ENCODE measurements at regions not wholly inside any gene's neighbourhood (a gene's known extent, or its start where the extent isn't known, plus 50 kb on each side); places are given as distances from the start of the nearest gene placed in this dataset.

DNA sequence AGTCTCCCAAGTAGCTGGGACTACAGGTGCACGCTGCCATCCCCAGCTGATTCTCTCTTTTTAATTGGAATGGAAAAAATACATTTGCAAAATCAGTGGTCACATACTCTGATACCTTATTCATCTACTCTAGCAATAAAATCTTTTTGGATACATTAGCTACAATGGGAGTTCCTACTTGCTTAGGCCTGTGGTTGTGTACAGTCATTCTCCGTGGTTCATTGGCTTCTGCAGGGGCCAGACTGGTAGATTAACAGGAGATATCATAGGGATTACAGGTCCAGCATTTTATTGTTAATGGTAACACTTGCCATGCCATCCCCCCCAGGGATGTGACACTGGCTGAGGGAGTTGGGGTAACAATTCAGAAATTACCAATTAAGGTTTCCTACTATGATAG lies 140.0 kb downstream of the ADAMTS15 start:
- no peak for DNase-seq

DNA sequence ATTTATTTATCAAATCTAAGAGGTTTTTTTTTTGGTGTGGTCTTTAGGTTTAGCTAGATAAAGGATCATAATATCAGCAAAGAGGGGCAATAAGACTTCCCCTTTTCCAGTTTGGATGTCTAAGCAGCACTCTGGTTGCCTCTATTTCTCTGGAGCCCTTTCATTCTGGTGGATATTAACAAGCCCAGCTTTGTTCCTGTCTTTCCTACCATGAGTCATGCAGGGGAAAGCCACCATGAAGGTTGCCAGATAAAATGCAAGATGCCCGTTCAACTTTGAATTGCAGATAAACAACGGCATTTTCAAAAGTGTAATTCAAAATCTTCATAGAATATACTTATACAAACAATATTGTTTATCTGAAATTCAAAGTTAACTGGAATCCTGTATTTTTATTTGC lies 143.6 kb downstream of the ADAMTS15 start:
- no peak for DNase-seq

DNA sequence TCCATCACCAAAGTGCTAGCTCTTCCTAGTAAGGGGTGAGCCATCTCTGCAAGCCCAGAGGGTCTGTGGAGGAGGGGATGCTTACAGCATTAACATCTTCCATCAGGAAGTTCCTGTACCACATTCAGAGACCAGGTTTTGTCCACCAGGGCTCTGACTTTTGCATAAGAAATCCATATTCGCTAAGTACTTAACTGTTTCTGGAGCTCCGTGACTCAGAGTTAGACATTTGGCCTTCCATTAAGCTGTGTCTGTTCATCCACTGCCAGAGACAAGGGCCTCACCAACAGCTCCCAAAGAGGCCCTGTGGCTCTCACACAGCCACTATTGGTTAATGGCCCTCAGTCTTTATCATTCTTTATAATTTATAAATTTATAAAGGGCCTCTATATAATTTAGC lies 144.6 kb downstream of the ADAMTS15 start:
- no peak for DNase-seq

DNA sequence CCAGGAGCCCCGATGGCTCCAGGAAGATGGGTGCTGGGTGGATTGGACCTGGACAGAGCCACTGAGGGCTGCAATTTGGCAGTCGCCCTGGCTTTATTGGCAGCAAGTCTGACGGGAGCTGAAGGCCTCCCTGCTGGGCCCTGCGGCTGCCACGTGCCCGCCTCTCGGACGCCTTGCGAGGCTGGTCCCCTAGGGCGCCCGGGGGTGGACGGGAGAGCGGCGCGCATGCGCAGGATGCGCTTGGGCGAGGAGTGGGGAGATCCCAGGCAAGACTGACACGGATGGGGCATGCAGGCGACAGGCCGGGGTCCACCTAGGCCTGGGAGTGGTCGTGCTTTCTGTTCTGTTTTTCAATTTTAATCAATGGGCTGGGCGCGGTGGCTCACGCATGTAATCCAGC lies 150.0 kb downstream of the ADAMTS15 start:
- no peak for DNase-seq

DNA sequence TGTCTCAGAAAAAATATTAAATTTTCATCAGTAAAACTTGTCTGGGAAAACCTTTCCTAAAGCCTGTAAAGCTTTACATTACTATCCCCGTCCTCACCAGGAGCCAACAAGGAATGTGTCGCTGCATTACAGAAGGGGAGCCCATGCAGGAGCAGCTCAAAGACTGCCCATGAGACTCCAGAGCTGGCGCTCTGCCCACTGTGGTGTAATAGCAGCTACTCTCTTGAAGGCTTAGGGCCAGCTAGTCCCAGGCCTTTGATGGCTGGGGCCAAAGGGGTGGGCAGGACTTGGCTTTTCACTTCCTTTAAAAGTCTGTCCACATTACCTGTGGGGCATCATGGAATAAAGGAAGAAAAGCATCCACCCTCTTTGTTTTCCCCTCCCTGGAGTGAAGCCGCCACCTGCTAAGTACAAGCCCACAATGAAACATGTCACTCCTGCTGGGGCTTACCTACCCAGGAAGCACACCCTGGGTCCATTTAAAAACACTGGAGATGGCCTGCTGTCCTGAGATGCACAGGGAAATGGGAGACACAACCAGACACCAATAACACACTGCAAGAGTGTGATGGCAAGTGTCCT lies 150.7 kb downstream of the ADAMTS15 start:
- DNase-seq: peak; percentile 54

DNA sequence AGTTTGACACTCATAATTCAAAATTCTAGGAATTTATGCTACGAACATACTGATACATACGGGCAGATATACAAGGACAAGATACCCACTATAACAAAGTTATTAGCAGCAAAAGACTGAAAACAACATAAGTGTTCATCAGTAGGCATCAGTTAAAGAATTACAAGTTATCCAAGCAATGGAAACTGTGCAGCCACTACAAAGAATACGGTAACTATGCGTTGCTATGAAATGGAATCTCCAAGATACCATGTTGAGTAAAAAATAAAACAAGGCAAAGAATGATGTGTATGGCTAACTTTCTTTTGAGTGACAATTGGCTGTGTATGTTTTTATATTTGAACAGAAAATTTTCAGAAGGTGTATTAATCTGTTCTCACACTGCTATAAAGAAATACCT lies 151.7 kb downstream of the ADAMTS15 start:
- DNase-seq: peak; percentile 33

DNA sequence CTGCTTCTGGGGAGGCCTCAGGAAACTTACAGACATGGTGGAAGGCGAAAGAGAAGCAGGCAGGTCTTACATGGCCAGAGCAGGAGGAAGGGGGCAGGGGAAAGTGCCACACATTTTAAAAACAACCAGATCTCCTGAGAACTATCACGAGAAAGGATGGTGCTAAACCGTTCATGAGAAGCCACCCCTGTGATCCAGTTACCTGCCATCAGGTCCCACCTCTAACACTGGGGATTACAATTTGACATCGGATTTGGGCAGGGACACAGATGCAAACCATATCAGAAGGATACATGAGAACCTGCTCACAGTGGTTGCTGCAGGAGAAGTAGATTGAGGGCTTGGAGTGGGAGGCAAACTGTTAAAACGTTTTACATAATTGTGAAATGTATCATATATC lies 152.2 kb downstream of the ADAMTS15 start:
- no peak for DNase-seq

DNA sequence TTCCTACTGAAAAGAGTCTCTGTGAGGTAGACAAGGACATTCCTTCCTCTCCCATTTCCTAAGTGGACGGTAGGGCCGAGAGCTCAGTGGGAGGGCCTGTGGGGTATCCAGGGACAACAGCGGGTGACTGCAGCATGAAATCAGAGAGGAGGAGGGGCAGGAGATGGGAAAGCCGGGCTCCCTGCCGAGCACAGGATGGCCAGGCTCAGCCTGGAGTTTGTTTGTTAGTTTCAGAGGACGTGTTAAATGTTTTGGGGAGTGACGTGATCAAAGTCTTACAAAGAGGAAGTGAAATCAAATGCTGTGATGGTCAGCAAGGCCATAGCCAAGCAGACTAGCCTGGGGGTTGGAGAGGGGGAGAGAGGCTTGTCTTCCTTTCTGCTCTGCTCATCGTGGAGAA lies 152.7 kb downstream of the ADAMTS15 start:
- DNase-seq: peak; percentile 86

DNA sequence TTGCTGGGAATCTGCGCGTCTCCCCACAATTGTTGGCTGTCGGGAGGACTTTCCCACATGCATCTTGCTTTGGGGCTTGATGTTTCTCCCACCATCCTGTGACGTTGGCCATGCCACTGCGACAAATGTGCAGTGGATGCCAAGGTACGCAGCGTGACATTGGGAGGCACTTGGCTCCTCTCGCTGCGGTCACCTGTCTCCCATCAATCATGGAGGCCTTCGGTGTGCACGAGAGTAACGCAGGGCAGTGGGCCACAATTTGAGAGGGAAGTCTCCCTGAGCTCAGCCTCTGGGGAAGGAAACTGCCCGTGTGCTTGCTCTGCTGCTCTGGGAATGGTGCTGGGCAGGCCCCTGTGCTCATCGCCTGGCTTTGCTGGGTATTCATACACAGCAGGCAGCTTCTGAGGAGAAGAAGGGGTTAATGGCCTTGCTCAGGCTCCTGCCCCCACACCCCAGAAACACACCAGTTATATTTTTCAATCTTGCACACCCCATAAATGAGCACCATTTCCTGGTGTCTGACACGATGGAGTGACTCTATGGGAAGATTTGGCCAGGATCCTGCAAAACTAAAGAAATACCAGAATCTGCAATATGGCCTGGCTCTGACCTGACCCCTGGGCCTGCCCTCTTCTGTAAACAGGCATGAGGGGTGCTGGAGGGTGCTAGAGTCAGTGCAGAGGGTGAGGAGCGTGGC lies 153.5 kb downstream of the ADAMTS15 start:
- no peak for DNase-seq

DNA sequence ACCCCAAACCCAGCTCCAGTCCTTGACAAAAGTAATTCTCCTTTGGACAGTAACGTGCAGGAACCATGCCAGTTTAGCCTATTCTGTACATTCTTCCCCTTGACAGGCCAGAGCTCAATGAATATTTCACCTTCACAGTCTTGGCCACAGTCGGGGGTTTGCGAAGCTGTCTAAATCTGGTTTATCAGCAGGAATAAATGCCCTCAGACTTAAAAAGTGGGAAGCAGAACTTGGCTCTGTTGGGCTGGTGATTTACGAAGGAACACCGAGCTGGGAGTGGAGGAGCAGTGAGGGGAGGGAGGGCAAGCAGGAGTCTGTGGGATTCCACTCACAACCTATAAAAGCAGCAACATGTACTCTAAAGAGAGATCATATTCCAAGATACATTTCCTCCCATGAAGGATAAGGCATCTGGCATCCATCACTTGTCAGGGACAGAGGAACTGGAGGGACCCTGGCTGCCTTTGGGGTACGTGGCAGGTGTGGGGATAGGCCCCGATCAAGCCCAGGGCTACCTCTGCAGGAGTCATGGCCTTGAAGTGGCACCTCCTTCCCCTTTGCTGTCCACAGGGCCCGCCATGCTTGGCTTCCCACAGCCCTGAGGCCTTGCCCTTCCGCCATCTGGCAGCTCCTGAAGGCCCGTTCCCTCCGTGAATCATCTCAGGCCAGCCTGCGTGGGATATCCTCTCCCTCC lies 154.3 kb downstream of the ADAMTS15 start:
- DNase-seq: no peak

DNA sequence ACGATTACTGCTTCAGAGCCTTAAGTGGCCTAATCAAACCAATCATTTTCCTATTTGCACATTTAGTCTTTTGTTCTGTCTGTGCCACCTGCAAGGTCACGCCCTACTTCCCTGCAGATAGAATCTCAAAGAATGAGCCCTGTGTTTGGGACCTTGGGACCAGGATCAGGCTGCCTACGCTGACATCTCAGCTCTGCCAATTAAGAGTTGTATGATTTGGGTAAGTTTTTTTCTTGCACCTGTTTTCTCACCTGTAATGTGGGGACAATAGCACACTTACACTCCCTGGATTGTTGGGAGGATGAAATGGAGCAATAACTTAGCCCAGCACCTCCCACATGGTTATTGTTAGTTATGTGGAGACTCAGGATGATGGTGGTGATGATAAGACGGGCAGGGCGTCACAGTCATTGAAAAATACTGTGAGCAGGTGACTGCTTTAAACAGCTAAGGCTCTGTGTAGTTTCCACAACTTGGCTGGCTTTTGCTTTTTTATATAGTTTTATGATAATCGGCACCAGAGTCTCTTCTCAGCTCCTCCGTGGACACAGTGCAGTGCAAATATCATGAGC lies 155.0 kb downstream of the ADAMTS15 start:
- no peak for DNase-seq

DNA sequence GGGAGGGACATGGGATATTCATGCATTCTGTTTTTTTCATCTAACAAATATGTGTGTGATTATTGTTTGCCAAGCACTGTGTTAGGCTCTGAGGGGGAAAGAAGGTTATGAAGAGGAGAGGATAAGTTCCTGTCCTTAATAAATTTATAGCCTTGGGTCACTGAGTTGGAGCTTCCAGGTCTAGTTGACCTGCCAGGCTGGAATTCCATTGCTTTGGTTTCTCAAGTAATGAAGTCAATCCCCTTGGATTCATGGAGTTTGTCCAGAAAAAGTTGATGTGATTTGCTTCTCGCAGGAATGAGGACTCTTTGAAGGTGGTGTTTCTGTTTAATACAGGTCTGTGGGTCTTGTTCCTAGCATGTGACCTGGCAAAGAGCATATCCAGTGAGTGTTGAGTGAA lies 156.2 kb downstream of the ADAMTS15 start:
- no peak for DNase-seq

DNA sequence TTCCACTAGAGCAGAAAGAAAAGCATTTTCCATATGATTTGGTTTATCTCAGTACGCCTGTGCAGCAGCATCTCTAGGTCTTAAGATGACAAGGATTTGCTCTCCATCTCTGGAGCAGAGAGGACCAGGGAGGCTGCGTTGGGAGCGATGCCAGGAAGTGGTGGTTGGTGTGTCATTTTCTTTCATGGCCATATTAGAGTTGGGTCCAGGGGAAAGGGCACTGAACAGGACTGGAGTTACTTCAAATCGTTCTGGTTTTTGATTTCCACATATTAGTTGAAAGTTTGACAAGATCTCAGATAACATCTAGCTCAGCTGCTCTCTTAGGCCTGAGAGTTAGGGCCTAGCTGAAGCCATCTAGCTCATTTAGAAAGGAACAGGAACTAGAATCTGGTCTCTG lies 157.7 kb downstream of the ADAMTS15 start:
- peak; percentile 26 for DNase-seq

DNA sequence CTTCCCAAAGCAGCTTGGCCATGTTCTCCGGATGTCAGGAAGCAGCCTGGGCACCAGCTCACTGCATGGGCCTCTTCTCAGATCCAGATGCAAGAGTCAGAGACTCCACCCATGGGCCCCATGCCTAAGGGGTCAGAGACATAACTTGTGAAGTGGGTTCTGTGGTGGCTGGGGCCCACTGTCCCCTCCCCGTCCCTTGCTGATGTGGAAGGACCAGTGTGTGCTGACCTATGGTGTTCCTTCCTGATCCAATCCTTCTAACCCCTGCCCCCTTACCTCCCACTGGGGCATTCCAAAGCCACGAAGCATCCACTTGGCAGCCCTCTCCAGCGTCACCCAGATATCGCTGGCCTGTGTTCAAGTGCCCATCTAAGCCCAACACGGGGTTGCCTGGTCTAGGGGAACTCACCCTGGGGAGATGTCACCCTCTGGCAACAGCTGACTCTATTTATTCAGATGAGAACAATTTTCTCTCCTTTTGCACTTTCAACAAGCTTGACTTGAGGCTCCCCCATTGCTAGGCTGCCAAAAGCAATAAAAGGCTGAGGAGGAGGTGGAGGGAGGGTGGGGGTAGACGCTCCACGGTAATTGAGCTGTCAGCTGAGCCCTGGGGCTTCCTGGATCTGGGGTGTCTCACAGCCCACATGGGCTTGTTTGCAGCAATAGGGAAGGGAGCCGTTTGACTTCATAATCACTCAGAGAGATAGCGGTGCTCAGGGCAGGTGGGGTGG lies 158.5 kb downstream of the ADAMTS15 start:
- peak; percentile 84 for DNase-seq

DNA sequence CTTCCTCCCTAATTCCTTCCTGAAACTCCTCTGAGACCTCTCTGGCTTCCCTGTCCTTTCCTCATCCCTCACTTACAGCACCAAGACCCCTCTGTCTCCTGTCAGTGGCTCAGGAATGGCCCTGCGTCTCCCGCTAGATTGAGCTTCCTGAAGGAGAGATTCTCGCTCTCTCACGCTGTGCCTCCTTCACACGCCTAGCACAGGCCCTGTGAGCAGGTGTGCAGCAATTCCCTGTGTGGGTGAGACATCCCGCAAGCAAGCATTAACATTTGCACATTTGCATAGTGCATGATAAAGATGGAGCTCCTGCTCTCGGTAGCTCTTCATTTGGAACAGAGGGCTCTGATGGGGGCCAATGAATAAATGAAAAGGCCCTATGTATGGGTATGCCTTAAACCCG lies 159.8 kb downstream of the ADAMTS15 start:
- no peak for DNase-seq

DNA sequence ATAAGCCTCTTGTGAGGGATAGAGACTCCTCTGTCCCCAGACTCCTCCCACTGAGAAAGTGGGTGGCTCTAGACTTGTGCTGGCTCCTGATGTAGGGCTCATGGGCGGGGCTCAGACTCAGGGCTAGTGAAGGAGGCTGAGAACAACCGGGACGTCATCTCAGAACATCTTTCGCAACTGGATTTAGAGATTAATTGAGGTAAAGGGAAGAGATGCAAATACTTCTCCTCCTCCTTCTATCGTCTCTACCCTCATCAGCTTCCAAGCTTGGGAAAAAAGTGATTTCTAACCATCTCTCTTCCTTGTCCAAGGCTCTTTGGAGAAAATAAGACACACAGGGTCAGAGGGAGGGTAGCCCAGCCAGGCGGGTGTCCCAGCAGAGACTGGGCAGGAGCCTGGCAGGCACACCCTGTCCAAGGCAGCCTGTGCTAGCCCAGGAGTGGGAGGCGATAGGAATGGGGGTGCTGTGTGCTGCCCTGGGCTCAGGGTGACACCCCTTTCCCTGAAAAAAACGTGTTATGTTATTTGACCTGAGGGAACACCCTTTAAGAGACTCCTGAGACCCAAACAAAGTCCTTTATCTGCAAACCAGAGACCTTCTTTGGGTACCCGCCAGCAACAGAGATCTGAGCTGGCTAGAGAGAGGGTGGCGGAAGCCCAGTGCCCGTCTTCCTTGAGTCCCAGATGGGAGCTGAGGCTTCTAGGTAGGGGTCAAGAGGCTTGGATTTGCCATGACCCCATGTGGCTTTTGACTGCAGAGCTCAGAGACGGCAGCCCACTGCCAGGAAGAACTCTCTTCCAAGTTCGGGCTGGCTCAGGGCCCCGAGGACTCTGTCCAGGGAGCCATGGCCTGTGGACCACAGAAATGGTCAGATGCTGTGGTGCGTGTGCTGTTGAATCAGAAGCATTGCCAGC lies 160.9 kb downstream of the ADAMTS15 start:
- DNase-seq: no peak

DNA sequence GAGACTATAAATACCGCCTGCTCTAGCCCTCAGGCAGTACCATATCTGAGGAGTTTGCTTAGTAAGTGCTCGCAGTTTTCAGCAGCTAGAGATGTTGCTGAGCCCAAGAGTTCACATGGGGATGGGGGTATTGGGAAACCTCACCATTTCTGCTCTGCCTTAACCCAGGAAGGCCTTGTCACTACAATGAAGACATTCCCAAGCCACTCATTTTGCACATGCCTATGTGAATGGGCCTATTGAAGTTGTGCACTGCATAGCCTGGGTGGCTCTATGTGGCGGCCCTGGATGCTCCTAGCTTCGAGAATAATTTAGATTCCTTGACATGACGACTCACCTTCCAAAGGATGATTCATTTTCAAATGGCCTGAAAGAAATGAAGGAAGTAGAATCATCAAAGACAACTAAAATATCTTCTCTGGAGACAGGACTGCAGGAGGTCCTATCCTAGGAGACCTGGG lies 163.4 kb downstream of the ADAMTS15 start:
- DNase-seq: peak; percentile 98

DNA sequence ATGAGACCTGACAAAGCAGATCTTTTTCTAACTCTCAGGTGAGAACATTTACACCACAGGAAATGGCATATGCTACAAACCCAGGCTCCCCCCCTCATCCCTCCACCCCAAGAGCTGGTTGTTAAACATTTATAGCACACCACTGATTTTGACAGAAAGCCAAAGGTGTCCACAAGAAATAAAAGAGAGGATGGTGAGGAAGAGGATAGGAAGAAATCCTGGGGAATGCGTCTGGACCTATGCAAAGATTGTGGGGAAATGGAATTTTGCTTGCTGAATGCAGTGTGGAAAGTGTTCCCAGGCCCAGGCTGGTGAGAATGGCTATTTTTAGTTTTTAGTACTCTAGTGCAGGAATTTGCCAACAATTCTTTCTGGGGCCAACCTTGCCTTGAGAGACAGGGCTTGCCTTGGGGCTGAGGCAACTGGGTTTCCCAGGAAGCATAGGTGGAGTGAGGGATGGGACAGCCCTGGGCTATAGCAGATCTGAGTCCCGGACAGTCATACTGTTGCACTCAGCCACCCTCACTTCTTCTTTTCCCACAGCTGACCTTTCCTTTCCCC lies 163.9 kb downstream of the ADAMTS15 start:
- peak; percentile 93 for DNase-seq

DNA sequence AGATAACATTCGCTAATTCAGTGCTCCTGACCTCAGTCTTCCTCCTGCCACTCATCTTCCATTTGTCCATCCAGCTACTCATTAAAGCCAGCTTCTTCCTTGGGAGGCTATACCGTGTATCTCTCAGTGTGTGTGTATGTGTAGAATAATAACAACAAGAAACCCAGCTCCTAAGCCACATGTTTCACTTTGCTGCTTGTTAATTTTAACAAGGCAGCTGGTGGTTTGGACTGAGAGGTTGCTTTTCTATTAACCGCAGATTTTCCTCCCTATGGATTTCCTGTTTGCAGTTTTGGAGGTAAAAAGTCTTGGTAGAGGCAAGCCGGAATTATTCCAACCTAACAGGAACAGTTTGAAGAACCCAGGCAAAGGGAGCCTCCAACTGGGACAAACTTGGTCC lies 165.0 kb downstream of the ADAMTS15 start:
- no peak for DNase-seq

DNA sequence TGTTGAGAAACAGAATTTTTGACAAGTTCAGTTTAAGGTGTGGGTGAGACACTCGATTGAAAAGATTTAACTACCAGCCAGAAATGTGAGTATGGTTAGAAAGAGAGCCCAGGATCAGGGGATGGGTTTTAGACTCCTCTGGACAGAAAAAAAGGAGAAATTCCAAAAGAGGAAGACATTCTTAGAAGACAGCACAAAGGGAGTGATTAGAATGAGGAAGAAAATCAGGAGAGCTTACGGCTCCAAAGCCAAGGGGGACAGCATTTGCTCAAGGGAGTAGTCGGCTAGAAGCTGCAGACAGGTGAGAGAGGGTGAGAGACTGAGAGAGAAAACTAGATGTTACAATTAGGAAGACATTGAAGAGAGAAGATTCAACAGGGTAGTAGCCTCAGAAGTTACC lies 166.1 kb downstream of the ADAMTS15 start:
- no peak for DNase-seq

DNA sequence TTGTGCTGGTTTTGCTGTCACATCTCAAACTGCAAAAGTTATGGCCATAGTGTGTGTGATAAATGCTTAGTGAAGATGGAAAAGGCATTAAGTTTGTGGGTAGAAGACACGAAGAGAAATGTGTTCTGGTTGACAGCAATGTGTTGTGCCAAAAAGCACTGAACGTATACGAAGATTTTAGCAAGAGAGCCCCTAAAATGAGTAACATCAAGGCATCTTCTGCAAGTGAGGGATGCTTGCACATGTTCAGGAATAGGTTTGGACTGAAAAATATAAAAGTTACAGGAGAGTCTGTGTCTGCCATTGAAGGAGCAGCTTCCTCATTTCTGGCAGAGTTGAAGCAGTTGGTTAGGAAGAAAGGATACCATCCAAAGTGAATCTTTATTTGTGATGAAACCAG lies 167.1 kb downstream of the ADAMTS15 start:
- no peak for DNase-seq

DNA sequence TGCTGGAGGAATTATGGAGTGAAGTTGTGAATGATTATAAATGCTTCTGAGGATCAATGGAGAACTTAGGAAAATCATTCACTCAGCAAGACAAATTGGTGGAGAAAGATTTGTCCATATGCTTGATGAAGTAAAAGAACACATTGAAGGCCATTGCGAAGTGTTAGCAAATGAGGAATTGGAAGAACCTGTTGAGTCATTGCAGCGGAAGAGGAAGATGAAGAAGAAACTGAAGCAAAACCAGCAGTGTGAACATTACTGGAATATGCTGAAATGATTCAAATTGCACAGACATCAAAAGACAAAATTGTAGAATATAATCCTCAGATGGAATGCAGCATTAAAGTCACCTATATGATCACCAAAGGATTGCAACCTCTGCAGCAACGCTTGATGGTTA lies 168.1 kb downstream of the ADAMTS15 start:
- no peak for DNase-seq

Data from fibroblast of skin of right quadriceps (primary cell).